Upper lobe of right lung (tissue), 1 donor: ENCODE measurements at regions not wholly inside any gene's neighbourhood (a gene's known extent, or its start where the extent isn't known, plus 50 kb on each side); places are given as distances from the start of the nearest gene placed in this dataset. TPM values are rescaled to one million over a fixed set of nuclear protein-coding genes. Genes with fewer than 3 reads are reported as not detected.

ENCODE experiments used
- ATAC-seq: fragments of 200-7000 bp; cut with Tn5 transposase; one replicate; pipeline ENCODE4 v1.9.1; 2020; ENCODE audit warnings: mild to moderate bottlenecking, moderate library complexity
- DNase-seq: peaks from one replicate; pipeline ENCODE4 v3.0.0-alpha.2; 2020
- H3K27ac ChIP-seq: fragments of 200-600 bp; one replicate; pipeline ENCODE4 v1.8.0; 2022
- H3K27me3 ChIP-seq: fragments of 200-600 bp; one replicate; pipeline ENCODE4 v1.8.0; 2022; ENCODE audit warnings: mild to moderate bottlenecking
- H3K36me3 ChIP-seq: fragments of 200-600 bp; one replicate; pipeline ENCODE4 v1.8.0; 2022
- H3K4me1 ChIP-seq: fragments of 200-600 bp; one replicate; pipeline ENCODE4 v1.8.0; 2022
- H3K4me3 ChIP-seq: fragments of 200-600 bp; one replicate; pipeline ENCODE4 v1.8.0; 2022; ENCODE audit warnings: mild to moderate bottlenecking
- H3K9me3 ChIP-seq: fragments of 200-600 bp; one replicate; pipeline ENCODE4 v1.8.0; 2022
- CTCF ChIP-seq: fragments of 200-600 bp; IDR thresholded peaks from one replicate; pipeline ENCODE4 v1.8.0; 2022; ENCODE audit warnings: antibody characterized with exemption
- intact Hi-C: fragments of 100-400 bp; cut with DNase I; formaldehyde crosslinking; loops from one replicate; pipeline ENCODE4 v1.11.0; 2022
- microRNA-seq: library from miRNA; unstranded; fragments of <30 nt; microRNA quantifications from one replicate; pipeline ENCODE4 v1.2.0, GENCODE V29; 2020; ENCODE audit warnings: borderline microRNAs expressed
- donor health status: DM: no; HTN: yes; CAD: no; lungs with severe emphysema.

- Histone ChIP-seq H3K4me3 (no peak overlapping the region), H3K36me3 (no peaks in the 10 kb centered on the region), H3K27me3 (no peaks in the 10 kb centered on the region), H3K9me3 (no peaks in the 10 kb centered on the region), H3K27ac (no peak overlapping the region), H3K4me1 (no peaks in the 10 kb centered on the region)
- no peak for TF ChIP-seq CTCF
- ATAC-seq (peak; percentile 82), DNase-seq (peak; percentile 63)
- intact Hi-C loops = no loop called here
These were observed 52.5 kb upstream of the INTU start for GRCh38 chr4:127580300-127580699.

DNA sequence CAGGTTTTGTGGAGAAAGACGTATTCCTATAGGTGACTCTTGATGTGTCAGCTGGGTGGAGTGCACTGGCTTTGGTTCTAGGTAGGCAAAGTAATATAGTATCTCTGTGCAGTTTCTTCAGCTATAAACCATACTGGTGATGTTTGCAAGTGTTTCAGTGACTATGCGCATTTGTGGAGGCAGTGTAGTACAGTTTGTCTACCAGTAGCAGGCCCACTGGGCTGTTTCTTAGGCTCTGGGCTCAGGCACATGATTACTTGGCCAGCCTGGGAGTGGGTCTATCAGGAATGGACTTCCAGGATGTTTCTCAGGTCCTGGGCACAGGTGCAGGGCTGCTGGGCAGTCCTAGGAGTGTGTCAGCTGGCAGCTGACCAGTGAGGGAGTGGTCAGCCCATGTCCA lies 51.9 kb upstream of the INTU start:
- H3K4me3 ChIP-seq = no peak overlapping the region
- no peaks in the 10 kb centered on the region for H3K36me3 ChIP-seq
- intact Hi-C loops = no loop called here
- ATAC-seq = no peak
- H3K9me3 ChIP-seq = no peaks in the 10 kb centered on the region
- H3K4me1 ChIP-seq = no peaks in the 10 kb centered on the region
- TF ChIP-seq CTCF = no peak
- H3K27me3 ChIP-seq = no peaks in the 10 kb centered on the region
- no peak for DNase-seq
- H3K27ac ChIP-seq = no peak overlapping the region

Small RNA genes in the stretch of these regions (microRNA-seq; reads per million reads assigned to microRNA genes)
- not detected for gene MIR2054
